HG02678 (cell line): ENCODE measurements at regions not wholly inside any gene's neighbourhood (a gene's known extent, or its start where the extent isn't known, plus 50 kb on each side); places are given as distances from the start of the nearest gene placed in this dataset.

Source experiments
- ATAC-seq: cut with Tn5 transposase; IDR thresholded peaks from one replicate; pipeline ENCODE4 v1.9.1; 2021; ENCODE audit warnings: mild to moderate bottlenecking, moderate library complexity; ENCODE audit not compliant: unreplicated experiment

DNA sequence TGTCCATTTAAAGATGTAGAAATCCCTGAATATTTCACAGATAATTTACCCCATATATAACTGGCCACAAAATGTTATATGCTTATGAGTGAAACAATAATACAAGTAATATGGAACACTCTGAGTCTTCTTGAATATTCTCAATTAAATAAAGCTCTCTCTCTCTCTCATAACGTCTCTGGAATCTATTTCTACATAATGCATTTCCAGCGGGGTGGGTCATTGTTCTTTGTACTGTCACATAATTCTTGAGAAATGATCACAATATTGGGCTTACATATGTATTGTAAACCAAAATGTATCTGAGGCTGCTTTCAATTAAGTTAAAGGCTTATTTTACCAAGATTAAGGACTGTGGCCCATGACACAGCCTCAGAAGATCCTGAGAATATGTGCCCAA lies 596.3 kb downstream of the FAT4 start:
- ATAC-seq = no peak

- ATAC-seq = no peak
Observed at GRCh38 chr4:125911481-125911880, 596.7 kb downstream of the FAT4 start.

DNA sequence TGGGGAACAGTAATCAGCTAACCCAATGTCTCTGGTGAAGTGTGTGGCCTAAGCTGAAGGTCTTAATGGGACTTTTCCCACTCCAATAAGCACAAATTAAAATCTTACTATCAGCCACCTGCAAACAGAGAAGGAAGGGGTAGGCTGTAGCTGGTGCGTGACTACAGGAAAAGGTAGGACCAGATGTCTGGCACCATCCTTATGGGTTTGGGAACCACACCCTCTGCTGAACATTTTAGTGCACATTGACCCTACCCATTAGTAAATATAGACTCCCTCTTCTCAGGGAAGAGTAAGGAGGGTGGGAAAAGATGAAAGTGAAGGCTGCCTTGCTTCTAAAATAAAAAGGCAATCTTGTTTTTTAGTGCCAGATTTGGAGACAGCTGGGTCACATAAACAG lies 602.8 kb downstream of the FAT4 start:
- no peak for ATAC-seq

DNA sequence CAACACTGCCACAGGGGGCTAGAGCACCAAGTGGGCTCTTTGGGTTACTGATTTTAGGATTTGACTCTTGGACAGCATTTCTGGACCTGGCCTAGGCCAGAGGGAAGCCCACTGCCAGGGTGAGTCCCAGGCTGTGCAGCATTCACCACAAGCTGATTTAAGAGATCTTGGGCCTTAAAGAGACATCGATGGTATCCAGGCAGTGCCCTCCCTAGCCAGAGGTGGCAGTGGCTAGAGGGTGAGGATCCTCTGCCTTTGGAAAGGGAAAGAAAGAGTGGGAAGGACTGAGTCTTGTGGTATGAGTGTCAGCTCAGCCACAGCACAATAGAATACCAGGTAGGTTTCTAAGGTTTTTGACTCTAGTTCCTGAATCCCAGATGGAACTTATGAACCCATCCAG lies 613.9 kb downstream of the FAT4 start:
- no peak for ATAC-seq

DNA sequence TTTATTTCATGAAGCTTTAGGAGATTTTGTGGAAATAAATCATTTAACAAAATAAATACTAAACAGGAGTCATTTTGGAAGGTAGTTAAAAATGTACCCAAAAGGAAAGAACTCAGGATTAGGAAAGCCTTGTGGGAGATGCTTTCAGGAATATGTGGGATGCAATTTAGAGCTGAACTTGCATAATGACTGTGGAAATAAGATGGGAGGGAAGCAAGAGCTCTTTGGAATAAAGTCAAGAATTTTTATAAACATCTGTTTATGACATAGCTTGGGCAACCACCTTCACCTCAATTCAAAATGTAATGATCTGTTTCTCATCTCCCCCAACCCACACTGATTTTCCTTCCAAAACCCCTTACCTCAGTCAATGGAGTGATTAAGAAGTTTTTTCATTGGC lies 623.8 kb downstream of the FAT4 start:
- no peak for ATAC-seq

DNA sequence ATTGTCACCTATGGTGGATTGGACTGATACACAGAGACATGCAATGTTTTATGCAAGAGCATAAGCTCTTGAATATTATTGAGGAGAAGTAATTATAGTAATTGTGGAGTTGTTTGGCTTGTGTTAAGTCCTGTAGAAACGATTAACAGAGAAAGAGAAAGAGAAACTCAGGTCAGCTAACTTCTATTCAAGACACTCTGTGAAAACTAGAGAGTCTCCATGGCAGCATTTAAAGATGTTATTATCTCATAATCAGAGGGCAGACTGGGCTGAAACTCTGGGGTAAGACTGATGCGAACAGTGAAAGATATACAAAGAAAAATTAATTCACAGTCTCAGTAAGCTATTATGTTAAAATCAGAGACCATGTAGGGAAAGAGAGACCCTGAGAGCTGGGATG lies 625.7 kb downstream of the FAT4 start:
- no peak for ATAC-seq

DNA sequence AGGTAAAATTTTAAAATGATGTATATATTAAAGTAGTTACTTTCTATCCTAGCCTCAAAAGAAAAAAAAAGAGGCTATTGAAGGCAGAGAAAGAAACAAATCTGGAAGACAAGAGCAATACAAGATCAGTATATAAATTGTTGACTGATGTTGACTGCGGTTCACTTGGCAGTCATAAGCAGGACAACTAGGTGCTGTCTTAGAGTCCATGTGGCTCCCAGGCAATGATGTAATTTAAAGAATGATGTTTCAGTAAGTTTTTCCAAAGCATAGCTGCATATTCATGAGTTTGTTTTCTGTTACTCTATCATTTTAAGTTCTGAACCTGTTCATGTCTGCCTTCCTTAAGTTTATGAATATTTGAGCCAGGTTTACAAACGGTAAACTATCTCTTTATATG lies 630.2 kb downstream of the FAT4 start:
- ATAC-seq = no peak

GRCh38 chr4:125948021-125948420 lies 633.3 kb downstream of the FAT4 start:
- ATAC-seq = no peak

DNA sequence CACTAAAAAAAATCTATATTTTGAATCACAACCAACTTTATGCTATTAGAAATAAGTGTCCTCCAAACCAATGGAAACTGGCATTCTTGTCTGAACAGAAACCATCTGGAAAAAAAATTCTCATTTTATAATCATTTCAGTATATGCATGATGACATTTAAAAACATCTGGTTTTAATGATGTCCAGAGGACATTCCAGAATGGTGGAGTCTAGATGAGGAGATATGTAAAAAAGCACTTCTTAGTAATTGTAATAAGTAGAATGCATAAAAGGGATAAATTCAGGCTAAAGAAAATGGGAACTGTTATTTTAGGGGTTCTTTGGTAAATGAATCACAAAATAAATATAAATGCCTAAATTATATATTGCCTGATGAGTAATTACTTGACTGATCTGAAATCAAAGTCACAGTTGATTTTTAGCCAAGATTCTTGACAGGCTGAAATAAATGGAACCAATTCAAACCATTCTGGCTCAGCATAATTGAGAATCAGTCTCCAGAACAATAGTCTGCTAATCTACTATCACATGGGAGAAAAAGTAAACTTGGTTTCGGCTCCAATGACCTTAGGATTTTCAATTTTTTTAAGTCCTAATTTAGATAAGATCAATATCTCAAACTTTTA lies 636.6 kb downstream of the FAT4 start:
- ATAC-seq = no peak

DNA sequence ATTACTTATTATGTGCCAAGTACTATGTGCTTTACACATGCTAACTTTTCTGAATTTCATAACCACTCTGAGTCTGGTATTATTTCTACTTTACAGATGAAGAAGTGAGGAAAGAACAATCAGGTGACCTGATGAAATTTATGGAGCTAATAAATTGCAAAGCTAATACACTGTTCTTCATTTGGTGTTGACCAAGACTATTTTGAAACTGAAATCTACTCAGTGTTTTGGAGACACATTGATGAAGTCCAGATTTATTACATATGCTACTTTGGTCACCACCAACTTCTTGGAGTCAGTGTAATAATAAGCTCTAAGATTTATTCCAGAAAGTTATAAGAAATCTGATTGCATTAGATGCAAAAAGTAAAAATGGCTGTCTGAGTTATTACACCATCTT lies 637.9 kb downstream of the FAT4 start:
- ATAC-seq = no peak

GRCh38 chr4:125956276-125956675 lies 641.5 kb downstream of the FAT4 start:
- no peak for ATAC-seq

GRCh38 chr4:125958519-125958918 lies 643.8 kb downstream of the FAT4 start:
- ATAC-seq = no peak

DNA sequence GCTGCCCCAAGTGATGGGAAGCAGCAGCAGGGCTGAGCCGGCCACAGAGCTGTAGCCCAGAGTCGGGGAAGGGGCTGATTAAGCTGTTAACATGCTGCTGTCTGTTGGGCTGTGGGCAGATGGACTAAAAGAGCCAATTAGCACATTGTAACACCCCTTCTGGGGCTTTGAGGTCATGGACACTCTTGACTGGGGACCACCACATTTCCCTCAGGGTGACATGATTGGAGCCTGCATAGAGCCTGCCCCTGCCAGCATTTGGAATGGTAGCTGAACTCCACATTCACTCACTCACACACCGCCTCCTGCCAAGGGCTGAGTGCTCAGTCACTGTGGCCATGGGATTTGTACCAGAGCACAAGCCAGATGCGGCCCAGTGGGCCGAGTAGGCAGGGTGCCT lies 646.9 kb downstream of the FAT4 start:
- no peak for ATAC-seq

- ATAC-seq = no peak
Observed at GRCh38 chr4:125975861-125976397, 661.2 kb downstream of the FAT4 start.

DNA sequence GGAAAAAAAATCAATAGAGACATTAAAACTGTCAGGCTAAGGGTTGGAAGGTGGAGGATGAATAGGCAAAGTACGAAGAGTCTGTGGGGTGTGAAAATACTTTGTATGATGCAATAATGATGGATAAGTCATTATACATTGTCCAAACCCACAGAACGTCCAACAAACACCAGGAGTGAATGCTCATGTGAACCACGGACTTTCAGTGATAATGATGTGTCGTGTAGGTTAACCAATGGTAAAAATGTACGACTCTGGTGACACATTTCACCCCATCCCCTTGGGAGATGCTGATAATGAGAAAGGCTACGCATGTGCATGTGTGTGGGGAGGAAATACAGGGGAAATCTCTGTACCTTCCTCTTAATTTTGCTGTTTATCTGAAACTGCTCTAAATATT lies 665.2 kb downstream of the FAT4 start:
- ATAC-seq = no peak

- ATAC-seq = no peak
Observed at GRCh38 chr4:125983168-125983567, 668.4 kb downstream of the FAT4 start.

GRCh38 chr4:125985856-125986255 lies 671.1 kb downstream of the FAT4 start:
- ATAC-seq = no peak

DNA sequence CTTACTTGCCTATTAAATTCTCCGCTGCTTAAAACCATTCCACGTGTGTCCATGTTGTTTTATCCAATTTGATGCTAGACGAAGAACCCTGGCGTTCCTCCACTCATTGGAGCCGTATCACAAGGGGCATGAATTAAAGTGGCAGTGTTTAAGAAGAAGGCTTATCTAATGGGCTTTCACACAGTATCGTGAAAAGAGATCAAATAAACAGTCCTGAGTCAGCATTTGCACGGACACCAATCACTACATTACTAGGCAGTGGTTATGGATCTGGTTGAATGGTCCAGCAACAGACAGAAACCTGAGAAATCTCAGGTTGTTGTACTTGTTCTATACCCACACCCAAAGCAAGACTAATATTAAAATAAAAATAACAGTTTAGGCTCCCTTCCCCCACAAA lies 671.6 kb downstream of the FAT4 start:
- no peak for ATAC-seq

DNA sequence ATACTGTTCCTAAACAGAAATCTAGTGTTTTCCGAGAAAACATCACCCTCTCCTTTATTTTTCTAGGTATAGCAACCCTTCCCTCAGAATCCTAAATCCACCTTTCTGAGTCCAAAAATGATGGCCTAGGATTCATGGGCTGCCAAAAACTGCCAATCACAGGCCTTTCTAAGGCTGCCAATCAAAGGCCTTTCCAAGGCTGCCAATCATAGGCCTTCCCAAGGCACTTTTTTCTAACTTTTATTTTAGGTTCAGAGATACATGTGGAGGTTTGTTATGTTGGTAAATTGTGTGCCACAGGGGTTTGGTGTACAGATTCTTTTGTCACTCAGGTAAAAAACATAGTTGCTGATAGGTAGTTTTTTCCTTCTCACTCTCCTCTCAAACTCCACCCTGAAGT lies 673.7 kb downstream of the FAT4 start:
- no peak for ATAC-seq

DNA sequence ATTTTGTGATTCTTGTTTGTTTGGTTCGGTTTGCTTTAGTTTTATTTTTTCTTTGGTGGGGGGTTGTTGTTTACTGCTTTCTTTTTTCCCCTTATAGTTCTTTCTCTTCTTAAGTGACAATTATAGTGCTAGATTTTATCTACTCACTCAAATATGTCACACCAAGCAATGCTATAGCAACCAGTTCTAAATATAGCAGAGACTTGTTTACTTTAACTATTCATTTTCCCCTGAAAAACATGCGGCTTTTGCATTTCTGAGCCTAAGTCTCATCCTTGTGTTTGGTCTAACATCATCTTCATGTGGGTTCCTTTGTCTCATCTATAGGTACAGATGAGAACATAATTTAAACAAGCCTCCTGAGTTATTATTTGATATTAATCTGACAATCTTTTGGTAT lies 676.6 kb downstream of the FAT4 start:
- no peak for ATAC-seq

- no peak for ATAC-seq
Observed at GRCh38 chr4:125992891-125993290, 678.1 kb downstream of the FAT4 start.

DNA sequence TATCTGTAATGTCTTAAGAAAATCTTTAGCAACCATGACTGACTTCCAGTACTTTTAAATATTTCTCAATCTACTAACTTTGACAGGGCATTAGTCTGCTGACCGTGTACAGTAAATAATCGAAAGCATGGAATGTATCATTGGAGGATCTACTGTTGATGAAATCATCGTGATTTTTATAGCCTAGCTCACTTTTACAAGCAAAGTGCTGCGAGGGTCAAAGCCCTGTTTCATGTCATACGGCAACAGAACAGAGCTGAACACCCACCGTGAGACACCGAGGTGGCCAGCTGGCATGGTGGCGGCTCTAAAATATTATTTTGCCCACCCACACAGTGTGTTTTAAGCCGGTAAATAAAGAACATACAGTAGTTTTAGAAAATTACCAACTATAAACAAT lies 679.3 kb downstream of the FAT4 start:
- no peak for ATAC-seq

GRCh38 chr4:125994430-125994829 lies 679.7 kb downstream of the FAT4 start:
- no peak for ATAC-seq
